ENCODE measurements at regions not wholly inside any gene's neighbourhood (a gene's known extent, or its start where the extent isn't known, plus 50 kb on each side); places are given as distances from the start of the nearest gene placed in this dataset.

- TF ChIP-seq, protein P1, sequence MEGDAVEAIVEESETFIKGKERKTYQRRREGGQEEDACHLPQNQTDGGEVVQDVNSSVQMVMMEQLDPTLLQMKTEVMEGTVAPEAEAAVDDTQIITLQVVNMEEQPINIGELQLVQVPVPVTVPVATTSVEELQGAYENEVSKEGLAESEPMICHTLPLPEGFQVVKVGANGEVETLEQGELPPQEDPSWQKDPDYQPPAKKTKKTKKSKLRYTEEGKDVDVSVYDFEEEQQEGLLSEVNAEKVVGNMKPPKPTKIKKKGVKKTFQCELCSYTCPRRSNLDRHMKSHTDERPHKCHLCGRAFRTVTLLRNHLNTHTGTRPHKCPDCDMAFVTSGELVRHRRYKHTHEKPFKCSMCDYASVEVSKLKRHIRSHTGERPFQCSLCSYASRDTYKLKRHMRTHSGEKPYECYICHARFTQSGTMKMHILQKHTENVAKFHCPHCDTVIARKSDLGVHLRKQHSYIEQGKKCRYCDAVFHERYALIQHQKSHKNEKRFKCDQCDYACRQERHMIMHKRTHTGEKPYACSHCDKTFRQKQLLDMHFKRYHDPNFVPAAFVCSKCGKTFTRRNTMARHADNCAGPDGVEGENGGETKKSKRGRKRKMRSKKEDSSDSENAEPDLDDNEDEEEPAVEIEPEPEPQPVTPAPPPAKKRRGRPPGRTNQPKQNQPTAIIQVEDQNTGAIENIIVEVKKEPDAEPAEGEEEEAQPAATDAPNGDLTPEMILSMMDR (IDR thresholded peaks at IDR 0.05), result no peak
- Mint-ChIP-seq H3K4me1 (ENCODE audit: low read depth) (peaks cover 4% of the 10 kb centered on the region), H3K4me3 (ENCODE audit: unreplicated experiment) (no peak overlapping the region), H3K9me3 (ENCODE audit: low read depth) (no peaks in the 10 kb centered on the region), H3K27ac (ENCODE audit: unreplicated experiment) (no peak overlapping the region), H3K36me3 (ENCODE audit: low read depth) (no peaks in the 10 kb centered on the region), H3K27me3 (ENCODE audit: low read depth) (no peaks in the 10 kb centered on the region)
- DNase-seq (ENCODE audit: low spot score), result no peak
Observed at GRCh38 chr12:91572869-91573268, 390.3 kb upstream of the DCN start.

DNA sequence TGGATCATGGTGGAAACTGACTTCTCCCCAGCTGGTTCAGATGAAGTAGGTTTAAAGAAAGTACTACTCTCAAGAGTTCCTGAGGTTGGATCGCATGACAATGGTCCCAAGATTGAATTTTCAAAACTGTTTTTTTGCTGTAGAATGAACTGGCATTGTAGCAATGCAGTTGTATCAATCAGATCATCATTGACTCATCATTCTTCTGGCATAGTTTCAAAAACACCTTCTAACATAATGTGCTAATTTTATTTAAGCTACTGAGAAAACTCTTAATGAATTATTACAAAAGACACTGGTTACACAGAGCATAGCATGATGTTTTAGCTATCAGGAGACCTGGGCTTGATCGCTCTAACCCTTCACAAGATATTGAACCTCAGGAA lies 384.5 kb upstream of the DCN start:
- peaks cover 12% of the 10 kb centered on the region for H3K4me1 Mint-ChIP-seq (ENCODE audit: low read depth)
- H3K9me3 Mint-ChIP-seq (ENCODE audit: low read depth), result no peaks in the 10 kb centered on the region
- DNase-seq (ENCODE audit: low spot score), result no peak
- TF ChIP-seq, protein P1 (IDR thresholded peaks at IDR 0.05), result no peak
- H3K36me3 Mint-ChIP-seq (ENCODE audit: low read depth), result no peaks in the 10 kb centered on the region
- no peak overlapping the region for H3K4me3 Mint-ChIP-seq (ENCODE audit: unreplicated experiment)
- H3K27me3 Mint-ChIP-seq (ENCODE audit: low read depth), result no peaks in the 10 kb centered on the region
- no peak overlapping the region for H3K27ac Mint-ChIP-seq (ENCODE audit: unreplicated experiment)

DNA sequence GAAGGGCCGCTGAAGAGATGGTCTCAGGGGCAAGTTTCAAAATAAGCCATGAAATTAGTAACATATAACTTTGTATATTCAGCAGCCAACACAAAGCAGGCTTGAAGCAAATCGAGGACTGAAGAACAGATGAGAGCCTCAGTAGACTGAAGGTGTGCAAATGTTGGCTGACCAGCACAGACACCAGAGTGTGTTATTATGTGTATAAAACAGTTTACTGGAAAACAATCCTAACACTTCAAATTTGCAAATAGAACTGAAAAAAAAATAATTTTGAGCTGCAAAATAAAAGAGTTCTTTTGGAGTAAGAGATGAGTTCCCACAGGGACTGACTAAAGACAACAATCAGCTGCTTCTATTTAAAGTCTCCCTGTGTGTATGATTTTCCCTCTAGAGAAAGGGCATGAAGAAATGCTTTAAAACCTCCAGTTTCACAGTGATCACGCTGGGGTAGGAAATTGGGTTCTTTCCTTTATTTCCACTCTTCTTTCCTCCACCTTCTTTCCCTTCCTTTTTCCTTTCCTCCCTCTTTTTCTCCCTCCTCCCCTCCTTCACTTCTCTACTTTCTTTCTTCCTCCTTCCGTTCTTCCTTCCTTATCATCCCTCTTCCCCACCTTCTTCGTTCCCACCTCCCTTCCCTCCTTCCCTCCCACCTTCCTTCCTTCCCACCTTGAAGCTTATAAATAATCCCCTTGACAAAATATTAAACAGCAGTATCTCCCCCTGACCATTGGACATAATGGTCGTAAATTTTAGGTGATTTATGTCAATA lies 383.9 kb upstream of the DCN start:
- H3K27me3 Mint-ChIP-seq (ENCODE audit: low read depth), result no peaks in the 10 kb centered on the region
- H3K27ac Mint-ChIP-seq (ENCODE audit: unreplicated experiment), result no peak overlapping the region
- peaks cover 12% of the 10 kb centered on the region for H3K4me1 Mint-ChIP-seq (ENCODE audit: low read depth)
- no peak overlapping the region for H3K4me3 Mint-ChIP-seq (ENCODE audit: unreplicated experiment)
- H3K9me3 Mint-ChIP-seq (ENCODE audit: low read depth), result no peaks in the 10 kb centered on the region
- TF ChIP-seq, protein P1 (IDR thresholded peaks at IDR 0.05), result no peak
- H3K36me3 Mint-ChIP-seq (ENCODE audit: low read depth), result no peaks in the 10 kb centered on the region
- DNase-seq (ENCODE audit: low spot score), result no peak

- H3K36me3 Mint-ChIP-seq (ENCODE audit: low read depth), result no peaks in the 10 kb centered on the region
- TF ChIP-seq, protein P1 (IDR thresholded peaks at IDR 0.05), result no peak
- no peak overlapping the region for H3K4me3 Mint-ChIP-seq (ENCODE audit: unreplicated experiment)
- H3K27ac Mint-ChIP-seq (ENCODE audit: unreplicated experiment), result no peak overlapping the region
- no peaks in the 10 kb centered on the region for H3K27me3 Mint-ChIP-seq (ENCODE audit: low read depth)
- DNase-seq (ENCODE audit: low spot score), result no peak
- H3K9me3 Mint-ChIP-seq (ENCODE audit: low read depth), result peaks cover 2% of the 10 kb centered on the region
- H3K4me1 Mint-ChIP-seq (ENCODE audit: low read depth), result peaks cover 12% of the 10 kb centered on the region
Observed at GRCh38 chr12:91565846-91566245, 383.2 kb upstream of the DCN start.

DNA sequence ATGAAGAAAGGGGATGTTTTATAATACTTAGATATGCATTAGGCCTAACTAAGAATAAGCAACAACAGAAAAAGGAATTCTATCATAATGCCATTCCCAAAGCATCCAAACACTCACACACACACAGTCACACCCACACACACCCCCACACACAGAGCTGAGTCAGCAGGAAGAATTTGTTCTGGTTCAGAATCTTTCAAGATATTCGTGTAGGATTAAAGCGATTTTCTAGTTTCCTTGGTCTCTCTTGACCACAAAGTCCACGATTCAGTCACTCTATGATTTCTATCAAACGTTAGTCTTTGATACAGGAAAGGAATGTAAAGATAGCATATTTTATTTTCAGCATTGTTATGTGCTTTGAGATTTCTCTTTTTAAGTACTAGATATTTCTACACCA lies 382.6 kb upstream of the DCN start:
- Mint-ChIP-seq H3K9me3 (ENCODE audit: low read depth) (peaks cover 3% of the 10 kb centered on the region), H3K4me1 (ENCODE audit: low read depth) (peaks cover 12% of the 10 kb centered on the region), H3K27ac (ENCODE audit: unreplicated experiment) (no peak overlapping the region), H3K27me3 (ENCODE audit: low read depth) (no peaks in the 10 kb centered on the region), H3K4me3 (ENCODE audit: unreplicated experiment) (no peak overlapping the region), H3K36me3 (ENCODE audit: low read depth) (no peaks in the 10 kb centered on the region)
- TF ChIP-seq, protein P1 (IDR thresholded peaks at IDR 0.05), result no peak
- no peak for DNase-seq (ENCODE audit: low spot score)
